HG03108 (cell line): ENCODE measurements at regions not wholly inside any gene's neighbourhood (a gene's known extent, or its start where the extent isn't known, plus 50 kb on each side); places are given as distances from the start of the nearest gene placed in this dataset.
"Not testable (repeated sequence)": the region's sequence is repeated elsewhere in the genome, so short reads cannot be mapped to it uniquely, and the experiment has no call there.

Experiments
- ATAC-seq: cut with Tn5 transposase; IDR thresholded peaks from one replicate; pipeline ENCODE4 v1.9.1; 2021; ENCODE audit warnings: moderate library complexity; ENCODE audit not compliant: unreplicated experiment

DNA sequence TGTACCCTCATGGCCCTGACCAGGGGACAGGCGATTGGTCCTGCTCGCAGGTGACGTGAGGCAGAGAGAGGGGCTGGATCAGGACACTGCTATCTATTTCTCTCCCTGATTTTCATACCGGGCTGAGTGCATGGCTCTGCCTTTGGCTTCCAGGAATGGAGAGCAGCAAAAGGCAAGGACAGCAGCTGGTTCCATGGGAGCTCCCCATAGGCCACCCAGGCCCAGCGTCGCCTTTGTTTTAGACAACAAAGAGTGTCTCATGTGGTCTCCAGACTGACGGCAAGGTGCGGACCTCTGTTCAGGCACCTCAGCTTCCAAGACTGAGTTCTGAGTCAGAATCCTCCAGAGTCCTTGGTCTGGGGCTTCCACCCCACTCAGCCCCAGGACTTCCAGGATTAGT, 123.1 kb downstream of the VEGFA start:
- no peak for ATAC-seq

DNA sequence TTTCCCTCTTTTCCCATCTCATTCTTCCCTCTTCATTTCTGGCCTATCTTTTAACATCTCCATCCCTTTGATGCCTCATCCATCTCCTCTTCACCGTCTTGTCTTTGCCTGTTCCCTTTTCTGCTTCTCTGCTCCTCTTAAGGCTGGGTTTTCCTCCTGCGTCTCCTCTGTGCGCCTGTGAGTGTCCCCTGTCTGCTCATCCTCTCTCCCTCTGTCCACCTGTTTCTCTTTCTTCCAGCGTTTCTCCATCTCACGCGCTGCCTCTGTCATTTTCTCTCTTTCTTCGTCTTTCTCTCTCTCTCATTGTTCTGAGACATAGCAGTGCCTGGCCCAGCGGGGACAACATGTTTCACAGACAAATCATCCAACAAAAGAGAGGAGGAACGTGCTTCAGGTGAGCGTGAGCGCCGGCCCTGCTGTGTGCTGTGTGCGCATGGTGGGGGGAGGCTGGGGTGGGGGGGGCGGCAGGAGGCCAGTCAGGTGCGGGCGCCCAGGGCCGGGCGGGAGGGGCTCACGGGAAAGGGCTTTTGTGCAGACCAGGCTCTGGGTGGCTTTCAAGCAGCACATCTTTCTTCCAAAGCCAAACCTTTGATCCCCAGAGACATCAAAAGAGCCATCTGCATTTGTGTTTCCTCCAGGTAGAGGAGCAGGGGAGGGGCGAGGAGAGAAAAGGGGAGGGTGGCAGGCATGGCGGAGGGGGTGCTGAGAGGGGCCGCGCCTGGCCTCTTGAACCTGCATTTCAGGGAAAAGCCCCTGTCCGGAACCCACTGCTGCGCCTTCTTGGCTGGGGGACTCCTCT, 121.3 kb downstream of the VEGFA start:
- no peak for ATAC-seq

DNA sequence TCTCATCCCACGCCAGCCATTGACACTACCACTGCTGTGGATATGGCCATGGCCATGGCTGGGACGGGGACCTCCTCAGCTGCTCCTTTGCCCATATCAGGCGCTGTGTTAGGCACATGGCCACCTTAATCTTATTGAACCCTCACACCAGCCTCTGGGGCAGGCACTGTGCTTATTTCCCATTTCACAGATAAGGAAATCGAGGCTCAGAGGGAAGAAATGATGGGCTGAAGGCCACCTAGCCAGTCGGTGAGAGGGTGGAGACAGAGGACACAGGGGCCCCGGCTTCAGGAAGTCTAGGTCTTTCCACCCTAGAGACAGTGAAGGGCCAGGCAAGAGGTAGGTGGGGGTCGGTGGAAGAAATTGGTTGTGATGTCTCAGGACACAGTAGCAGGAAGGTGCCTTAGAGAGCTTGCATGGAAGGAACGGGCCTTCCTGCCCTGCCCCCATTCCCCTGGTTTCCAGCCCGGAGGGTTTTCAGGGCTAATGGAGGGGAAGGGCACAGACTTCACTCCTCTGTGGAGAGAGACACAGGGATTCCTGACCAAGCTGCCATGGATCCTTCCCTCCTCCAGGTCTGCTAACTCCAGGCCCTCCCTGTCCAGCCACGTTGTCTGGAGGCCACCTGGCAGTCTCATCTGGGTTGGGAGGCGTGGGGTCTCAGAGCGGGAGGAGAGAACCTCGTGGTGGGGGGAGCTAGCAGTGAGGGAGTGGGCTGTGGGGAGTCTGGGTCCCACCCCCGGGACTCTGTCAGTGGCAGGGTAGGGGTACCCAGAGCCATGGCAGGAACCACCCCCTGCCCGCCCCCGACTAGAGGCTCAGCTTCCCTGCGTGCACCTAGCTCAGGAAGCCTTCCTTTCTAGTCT, 120.4 kb downstream of the VEGFA start:
- ATAC-seq = no peak

DNA sequence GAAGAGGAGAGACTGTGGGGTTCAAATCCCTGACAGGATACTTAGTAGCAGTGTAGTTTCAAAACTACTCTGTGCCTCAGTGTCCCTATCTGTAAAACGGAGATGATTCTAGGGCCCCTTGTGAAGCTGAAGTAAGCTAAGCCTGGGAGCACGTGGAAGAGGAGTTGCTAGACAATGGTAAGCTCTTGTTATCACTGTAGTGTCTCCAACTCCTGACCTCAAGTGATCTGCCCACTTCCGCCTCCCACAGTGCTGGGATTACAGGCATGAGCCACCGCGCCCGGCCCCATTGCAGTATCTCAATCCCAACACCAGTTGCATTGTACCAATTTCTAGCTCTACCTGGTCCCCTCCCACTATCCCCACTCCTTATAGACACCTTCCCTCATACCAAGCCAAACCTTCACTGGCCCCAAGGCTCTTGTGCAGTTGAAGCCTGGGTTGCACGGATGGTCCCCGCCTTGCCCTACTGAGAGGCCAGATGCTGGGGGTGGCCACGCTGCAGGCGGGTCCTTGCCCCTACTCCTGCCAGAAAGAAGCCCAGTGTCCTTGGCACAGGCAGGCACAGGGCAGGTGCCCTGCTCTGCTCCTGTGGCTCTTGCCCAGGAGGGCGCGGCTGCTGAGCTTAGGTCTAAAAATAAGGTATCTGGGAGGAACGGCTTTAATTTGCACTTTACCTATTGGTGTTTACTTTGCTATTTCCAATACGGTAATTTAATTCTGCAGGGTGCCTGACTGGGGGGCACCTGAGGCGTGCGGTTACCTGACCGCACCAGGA, 118.1 kb downstream of the VEGFA start:
- no peak for ATAC-seq

DNA sequence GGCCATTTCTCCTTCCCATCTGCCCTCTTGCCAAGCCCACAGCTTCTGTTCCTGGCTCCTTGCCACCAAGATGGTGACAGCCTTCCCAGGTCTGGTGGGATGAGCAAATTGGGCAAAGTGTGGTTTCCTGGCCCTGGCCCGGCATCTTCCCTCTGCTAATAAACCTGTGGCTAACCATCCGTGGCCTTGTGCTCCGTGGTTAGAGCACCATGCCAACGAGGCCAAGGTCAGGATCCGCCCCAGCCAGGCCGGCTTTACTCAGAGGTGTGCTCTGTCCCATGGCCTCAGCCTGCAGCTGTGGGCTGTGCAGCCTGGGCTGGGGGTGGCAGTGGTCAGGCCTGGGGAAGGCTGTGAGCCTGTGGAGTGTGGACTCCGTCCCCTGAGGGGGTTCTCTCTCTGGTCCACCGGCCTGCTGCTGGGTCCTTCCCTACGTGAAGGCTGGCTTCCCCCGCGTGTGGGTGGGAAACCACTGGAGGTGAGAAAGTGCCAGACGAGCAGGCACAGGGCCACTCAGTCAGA, 117.4 kb downstream of the VEGFA start:
- ATAC-seq = no peak

DNA sequence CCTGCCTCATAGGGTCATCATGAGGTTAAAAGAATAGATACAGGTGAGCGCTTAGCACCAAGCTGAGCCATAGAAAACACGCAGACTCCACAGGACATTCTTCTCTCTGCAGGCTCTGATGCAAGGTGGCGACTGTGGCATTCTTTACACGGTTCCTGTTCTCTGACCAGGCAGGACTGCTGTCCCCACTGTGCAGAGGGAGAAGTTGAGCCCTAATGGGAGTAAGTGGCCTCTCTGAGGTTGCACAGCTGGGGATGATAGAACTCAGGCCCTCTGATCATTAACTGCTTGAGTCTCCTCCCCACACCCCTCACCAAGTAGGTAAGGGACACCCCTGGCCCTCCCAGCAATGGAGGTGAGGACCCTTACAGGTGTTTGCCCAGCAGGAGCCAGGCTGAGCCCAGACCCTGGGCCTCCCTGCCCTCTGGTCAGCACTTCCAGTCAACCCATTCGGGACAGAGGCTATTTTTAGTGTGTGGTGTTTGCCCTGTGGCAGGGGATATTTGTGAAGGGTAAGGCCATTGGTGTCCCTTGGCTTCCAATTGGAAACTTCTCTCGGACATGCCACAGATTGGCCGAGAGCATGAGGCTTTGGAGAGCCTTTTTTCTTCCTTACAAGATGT, 116.8 kb downstream of the VEGFA start:
- ATAC-seq = no peak

DNA sequence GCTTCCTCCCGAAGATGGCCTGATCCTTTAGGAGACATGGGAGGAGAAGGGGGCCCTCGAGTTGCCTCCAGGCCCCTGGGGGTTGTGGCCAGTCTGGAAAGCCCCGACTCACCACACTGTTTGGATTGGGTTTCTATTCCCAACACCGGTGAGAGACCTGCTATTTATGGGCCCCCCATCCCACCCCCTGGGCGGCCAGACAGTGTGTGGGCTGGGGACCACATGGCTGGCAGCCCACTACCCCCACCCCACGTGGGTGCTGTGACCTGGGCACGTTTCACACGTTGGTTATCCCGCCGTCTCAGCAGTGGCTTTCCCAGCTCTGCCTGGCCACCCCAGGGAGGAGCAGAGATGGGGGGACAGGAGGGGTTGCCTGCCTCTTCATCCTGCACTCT, 116.1 kb downstream of the VEGFA start:
- no peak for ATAC-seq

DNA sequence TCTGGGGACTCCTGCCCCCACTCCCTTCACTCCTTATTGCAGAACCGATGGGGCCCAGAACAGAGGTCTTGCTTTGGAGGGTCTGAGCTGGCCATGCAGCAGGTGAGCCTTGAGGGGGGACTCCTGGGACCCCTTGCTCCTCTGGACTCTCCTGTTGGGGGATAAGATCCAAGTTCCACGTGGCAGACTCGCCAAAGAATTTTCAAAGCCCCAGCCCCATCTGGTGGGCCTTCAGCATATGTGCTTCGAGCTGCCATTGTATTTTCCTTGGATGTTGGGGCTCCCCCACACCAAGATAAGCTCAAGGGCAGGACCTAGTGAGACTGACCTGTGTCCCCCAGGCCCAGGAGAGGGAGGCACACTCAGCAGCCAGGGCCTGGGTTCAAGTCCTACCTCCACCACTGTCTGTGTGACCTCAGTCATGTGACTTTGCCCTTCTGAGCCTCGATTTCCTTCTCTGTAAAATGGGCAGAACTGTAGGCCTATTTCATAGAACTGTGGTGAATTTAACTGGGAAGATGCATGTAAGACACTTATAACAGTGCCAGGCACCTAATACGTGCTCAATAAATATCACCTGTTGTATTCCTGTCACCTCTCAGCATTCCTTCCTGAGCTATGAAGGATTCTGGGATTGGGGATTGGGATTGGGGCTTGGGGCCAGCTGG, 115.5 kb downstream of the VEGFA start:
- no peak for ATAC-seq

DNA sequence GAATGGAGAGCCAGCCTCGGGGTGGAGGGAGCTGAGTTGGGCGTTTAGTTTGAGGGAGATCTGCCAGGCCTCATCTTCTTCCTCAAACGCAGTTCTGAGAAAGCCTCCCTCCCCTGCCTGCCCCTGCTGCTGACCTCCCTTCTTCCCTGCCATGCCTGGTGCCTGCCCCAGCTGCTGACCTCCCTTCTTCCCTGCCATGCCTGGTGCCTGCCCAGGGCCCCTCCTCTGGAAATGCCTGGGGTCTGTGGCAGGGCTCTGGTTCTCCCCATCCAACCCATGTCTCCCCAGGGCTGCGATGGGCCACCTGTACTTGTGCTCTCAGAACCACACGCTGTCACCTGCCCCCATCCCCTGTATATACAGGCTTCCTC, 114.6 kb downstream of the VEGFA start:
- ATAC-seq = no peak

DNA sequence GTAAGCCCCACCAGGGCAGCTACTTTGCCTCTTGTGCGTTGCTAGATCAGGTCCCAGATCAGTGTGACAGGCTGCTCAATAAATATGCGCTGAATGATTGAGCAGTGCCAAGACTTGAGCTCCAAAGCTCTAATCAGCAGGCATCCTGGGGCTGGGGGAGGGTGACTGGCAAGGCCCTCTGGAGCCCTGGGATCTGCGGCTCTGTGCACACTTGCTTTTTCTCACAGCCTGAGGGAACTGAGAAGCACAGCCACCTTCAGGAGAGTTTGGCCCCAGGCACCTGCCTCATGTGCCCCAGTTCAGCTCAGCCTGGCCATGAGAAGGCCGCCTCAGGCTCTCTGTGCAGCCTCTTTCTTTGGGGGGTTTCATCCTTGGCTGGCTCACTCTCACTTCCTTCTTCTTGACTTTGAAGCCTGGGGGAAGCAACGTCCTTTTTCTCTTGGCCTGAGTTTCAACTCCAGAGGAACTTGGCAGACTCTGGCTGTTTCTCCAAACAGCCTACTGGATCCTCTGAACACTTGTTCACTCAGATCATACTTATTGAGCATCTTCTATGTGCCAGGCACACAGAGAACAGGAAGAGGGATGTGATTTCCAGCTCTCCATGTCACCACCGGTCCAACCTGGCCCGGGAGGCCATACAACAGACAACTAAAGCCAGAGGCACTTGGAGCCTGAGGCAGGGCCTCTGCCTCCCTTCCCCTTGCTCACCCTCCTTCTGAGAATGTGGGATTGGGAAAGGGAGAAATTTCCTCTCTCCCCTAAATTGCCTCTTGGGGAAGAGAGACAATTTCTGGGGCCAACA, 114.0 kb downstream of the VEGFA start:
- no peak for ATAC-seq

DNA sequence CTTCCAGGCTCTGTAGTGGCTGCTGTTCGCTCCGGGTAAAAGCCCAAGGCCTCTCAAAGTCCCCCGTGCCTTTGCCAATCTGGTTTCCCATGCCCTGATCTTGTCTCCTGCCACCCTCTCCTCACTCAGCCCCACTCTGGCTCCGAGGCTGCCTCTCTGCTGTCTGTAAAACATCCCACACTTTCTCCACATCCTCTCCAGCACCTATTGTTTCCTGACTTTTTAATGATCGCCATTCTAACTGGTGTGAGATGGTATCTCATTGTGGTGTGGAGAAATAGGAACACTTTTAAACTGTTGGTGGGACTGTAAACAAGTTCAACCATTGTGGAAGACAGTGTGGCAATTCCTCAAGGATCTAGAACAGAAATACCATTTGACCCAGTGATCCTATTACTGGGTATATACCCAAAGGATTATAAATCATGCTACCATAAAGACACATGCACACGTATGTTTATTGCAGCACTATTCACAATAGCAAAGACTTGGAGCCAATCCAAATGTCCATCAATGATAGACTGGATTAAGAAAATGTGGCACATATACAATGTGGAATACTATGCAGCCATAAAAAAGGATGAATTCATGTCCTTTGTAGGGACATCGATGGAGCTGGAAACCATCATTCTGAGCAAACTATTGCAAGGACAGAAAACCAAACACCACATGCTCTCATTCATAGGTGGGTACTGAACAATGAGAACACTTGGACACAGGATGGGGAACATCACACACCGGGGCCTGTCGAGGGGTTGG, 112.9 kb downstream of the VEGFA start:
- ATAC-seq = not testable (repeated sequence)

DNA sequence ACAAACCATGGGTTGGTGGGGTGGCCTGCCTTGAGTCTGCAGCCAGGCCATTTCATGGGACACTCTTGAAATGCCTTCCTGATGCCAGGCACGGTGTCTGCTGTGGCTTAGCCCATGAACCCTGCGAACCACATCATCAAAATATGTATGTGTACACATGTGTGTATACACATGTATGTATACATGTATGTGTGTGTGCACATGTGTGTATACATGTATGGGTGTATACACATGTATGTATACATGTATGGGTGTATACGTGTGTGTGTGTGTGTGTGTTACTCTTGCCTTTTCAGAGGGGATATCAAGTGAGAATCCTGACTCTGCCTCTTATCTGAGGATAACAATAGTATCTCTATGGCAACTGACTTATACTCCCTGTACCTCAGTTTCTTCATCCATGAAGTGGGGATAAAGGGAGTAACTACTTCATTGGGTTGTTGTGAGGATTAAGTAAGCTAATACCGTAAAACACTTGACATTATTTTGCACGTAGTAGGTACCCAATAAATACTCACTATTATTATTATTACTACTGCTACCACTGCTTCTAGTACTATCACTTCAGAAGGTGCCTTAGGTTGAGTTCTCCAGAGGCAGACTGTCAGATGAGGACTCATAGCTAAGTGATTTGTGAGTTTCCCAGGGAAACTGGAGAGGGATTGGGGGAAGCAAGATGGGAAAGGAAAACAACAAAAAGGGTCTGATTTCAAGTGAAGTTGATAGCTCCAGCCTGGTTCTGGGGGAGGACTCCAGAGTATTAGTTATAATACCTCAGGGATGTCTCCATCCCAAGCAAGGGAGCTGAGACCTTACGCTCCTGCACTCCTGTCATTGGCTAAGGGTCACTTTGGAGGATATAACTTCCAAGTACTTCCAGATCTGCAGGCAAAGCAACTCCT, 110.5 kb downstream of the VEGFA start:
- ATAC-seq = no peak

DNA sequence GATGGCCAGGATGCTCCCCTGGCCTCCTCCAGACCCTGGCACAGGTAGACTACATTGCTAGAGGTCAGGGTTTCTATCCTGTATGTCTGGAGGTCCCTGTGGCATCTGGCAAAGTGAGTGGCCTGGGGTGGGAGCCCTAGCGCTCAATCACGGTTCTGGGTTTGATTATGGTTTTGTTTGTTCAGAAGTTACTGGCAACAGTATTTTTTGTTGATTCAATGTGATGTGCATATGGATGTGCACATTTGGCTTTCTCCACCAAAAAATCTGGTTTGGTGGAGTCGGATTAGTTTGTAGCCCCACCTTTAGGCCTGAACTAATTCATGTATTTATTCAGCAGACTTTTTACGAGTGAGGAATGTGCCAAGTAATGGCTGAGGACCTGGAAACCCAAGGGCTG, 109.7 kb downstream of the VEGFA start:
- no peak for ATAC-seq

DNA sequence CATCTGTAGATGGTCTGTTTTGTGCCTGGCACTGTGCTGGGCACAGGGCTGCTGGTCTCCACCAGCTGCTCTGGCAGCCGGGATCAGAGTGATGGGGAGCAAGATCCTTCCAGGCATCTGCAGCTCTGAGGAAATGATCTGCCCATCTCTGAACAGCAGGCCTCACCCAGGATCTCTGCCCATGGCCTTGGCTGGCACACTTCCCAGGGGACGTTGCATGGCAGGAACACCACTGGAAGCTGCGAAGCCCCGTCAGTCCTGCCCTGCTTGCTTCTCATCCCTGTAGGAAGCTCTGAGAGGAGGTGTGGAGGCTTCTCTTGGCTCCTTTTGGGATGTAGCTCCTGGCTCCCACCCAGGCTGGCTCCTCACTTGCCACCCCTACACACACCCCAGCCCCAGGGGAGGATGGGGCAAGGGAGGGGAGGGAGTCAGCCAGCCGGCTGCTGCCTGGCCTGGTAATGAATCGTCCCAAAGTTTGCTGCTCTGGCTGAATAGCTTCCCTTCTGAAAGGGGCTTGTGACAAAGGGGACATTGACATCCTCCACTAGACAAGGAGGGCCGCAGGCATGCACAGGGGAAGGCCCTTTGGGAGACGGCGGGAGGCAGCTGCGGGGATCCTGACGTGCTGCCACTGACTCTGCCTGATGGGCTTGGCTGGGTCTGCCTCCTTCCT, 108.9 kb downstream of the VEGFA start:
- no peak for ATAC-seq

DNA sequence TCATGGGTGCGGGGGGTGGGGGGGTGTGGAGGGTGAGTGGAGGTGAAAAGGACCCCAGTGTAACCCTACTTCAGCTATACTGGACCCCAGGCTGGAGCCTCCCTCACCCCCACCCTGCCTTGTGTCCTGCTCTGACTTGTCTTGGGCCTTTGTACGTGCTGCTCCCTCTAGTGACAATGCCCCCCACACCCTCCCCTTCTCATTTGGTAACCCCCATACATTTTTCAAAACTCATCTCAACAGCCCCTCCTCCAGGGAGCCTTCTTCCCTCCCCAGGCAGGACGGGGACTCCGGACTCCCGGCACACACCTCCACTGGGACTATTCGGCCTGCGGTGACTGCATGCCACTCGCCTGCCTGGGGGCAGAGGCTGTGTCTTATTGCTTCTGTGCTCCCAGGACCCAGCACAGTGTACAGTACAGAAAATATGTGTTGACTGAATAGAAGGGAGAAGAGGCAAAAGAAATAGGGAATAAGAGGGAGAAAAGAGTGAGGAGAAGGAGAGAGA, 108.2 kb downstream of the VEGFA start:
- no peak for ATAC-seq

DNA sequence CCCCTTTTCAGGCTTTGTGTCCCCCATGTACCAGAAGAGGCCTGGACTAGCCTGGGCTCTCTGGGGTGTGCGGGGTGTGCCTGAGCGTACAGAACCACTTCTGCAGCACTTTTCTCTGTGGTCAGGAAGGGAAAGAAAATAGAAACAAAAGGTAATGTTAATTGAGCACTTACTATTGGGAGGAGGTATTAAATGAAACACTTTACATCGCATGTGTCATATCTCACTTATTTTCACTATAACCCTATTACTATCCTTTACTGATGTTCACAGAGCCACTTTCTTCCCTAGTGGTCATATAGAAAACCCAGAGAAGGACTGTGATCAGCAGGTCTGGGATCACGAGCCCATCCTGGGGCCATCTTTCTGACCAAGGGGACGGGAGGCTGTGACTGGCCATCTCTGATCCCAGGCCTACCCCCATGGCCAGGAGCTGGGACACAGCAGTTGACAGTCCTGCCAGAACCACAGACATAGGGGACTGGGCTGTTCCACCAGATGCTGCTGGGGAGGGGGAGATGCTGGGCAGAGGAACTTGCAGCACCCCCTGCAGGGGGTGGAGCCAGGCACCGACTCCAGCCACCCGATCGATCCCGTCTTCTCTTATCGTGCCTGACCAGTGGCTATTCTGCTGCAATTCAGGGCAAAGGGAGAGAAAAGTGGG, 107.6 kb downstream of the VEGFA start:
- ATAC-seq = no peak
